ENCODE measurements at regions not wholly inside any gene's neighbourhood (a gene's known extent, or its start where the extent isn't known, plus 50 kb on each side); places are given as distances from the start of the nearest gene placed in this dataset.
A peak's percentile ranks its signal among the peaks of the same experiment; 100 is the strongest.

DNA sequence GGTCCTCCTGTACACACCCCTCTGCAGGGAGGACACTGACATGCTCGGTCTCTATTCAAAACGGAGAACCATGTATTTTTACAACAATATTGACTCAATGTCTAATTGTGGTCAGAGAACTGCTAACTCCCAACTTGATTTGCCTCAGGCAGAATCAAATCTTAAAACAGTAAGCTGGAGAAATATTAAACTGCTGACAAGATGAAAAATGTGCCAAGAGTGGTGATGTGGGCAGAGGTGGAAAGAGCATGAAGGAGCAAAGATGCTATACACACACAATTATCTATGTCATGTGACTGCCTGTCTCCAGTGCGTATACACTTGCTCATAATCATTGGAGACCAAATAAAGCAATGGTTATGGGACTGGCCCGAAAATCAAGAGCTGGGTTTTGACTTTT lies 556.1 kb upstream of the ZNF608 start:
- DNase-seq = no peak

DNA sequence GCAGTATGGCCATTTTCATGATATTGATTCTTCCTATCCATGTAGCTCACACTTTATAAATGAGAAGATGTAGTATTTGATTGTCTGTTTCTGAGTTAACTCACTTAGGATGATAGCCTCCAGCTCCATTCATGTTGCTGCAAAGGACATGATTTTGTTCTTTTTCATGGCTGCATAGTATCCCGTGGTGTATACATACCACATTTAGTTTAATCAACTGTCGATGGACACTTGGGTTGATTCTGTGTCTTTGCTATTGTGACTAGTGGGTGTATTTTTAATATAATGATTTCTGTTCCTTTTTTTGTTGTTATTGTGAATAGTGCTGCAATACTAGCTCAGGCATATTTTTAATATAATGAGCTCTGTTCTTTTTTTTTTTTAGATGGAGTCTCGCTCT lies 560.3 kb upstream of the ZNF608 start:
- DNase-seq = no peak

DNA sequence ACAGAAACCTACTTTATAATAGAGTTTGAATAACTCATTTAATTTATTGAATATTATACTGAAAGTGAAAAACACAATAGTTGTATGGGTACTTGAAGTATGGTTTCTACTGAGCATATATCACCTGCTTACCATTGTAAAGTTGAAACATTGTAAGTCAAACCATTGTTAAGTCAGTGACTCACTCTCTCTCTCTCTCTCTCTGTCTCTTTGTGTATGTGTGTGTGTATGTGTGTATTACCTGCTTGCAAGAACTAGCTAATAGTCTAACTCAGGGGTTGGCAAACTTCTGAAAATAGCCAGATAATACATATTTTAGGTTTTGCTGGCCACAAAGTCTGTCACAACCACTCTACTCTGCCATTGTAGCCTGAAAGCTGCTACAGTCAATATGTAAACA lies 564.3 kb upstream of the ZNF608 start:
- DNase-seq = no peak

DNA sequence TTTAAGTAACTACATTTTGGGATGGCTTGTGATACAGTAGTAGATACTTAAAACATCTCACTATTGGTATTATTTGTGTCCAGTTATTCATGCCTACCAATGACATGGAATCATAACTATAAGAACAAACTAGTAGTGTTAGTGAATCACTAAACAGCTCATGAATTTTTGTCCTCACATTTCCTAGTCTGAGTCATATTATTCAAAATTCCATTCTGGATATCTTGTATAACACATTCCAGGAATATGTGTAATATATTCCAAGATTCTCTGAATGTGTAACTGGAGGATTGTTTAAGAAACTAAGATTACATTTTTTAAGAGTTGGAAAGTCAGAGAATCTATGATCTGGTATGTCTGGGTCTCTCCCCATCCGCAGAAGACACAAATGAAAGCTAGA lies 565.3 kb upstream of the ZNF608 start:
- DNase-seq = no peak

DNA sequence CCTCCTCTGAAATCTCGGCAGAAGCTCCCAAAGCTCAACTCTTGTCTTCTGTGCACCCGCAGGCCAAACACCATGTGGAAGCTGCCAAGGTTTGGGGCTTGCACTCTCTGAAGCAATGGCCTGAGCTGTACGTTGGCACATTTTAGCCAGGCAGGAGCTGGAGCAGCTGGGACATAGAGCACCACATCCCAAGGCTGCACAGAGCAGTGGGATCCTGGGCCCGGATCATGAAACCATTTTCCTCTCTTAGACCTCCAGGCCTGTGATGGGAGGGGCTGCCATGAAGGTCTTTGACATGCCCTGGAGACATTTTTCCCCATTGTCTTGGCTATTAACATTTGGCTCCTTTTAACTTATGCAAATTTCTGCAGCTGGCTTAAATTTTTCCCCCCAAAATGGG lies 567.1 kb upstream of the ZNF608 start:
- DNase-seq = no peak

- no peak for DNase-seq
Observed at GRCh38 chr5:125315306-125315705, 568.9 kb upstream of the ZNF608 start.

- DNase-seq = no peak
Observed at GRCh38 chr5:125316391-125316790, 570.0 kb upstream of the ZNF608 start.

DNA sequence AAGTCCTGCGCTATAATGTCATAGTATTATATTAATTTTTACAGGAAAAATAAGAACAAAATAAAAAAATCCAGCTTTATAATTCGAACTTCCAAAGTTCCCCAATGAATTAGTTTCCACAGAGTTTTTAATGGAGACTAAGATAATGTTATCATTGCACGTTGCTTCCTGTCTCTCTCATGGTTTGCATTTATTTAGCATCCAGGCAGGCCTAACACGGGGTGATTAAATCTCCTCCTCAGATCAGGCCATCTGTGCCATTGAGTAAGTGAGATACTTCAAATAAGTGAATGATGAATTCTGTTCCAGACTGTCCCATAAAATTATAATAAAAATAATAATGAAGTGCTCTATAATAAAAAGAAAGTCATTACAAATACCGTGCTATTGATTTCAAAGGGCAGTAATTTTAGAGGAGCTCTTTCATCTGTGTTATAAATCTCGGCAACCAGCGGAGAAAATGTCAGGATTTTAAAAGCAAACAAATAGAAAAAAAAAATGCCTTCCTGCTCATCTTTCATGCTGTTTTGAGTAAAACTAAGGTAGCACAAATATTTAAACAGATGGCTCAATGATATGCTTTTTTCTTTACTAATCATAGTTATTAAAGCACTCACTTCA lies 570.6 kb upstream of the ZNF608 start:
- peak; percentile 82 for DNase-seq

- peak; percentile 72 for DNase-seq
Observed at GRCh38 chr5:125317536-125317995, 571.1 kb upstream of the ZNF608 start.

- DNase-seq = no peak
Observed at GRCh38 chr5:125321654-125322053, 575.2 kb upstream of the ZNF608 start.

- no peak for DNase-seq
Observed at GRCh38 chr5:125323613-125324012, 577.2 kb upstream of the ZNF608 start.

GRCh38 chr5:125325488-125326149 lies 579.2 kb upstream of the ZNF608 start:
- no peak for DNase-seq

- DNase-seq = peak; percentile 86
Observed at GRCh38 chr5:125326150-125326510, 579.7 kb upstream of the ZNF608 start.

DNA sequence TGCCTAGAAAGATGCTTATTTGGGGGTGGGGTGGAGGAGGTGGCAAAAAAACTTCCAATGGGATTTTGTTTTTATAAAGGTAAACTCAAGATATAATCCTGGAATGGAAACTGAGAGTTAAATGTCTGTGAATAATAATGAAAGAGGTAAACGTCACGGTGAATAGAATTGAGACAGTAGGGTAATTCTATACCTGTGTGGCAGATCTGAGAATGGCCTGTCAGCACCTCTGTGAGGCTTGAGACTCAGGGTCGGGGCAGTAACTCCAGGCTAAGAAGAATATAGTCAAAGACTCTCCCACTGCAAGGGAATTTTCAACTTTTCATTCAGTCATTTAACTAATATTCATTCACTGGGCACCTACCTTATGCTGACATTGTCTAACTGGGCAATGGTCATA lies 581.2 kb upstream of the ZNF608 start:
- DNase-seq = no peak

- no peak for DNase-seq
Observed at GRCh38 chr5:125331987-125332598, 585.7 kb upstream of the ZNF608 start.

- DNase-seq = no peak
Observed at GRCh38 chr5:125333416-125333815, 587.0 kb upstream of the ZNF608 start.

DNA sequence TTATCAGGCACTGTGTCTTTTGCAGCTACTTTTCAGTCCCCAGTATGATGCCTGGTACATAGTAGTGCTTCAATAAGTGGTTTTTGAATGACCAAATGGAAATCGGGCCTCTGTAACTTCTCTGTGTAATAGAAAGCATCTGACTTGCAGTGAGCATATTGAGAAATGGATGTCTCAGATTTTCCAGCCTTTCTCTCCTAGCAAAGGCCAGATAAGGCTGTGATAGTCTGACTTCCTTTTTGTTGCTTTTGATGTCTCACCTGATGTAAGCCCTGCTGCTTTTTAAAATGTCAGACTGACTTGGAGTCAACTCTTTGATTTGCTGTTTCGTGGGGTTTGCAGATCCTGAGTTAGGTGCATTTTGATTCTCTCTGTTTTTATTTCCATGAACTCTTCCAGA lies 590.0 kb upstream of the ZNF608 start:
- DNase-seq = no peak

DNA sequence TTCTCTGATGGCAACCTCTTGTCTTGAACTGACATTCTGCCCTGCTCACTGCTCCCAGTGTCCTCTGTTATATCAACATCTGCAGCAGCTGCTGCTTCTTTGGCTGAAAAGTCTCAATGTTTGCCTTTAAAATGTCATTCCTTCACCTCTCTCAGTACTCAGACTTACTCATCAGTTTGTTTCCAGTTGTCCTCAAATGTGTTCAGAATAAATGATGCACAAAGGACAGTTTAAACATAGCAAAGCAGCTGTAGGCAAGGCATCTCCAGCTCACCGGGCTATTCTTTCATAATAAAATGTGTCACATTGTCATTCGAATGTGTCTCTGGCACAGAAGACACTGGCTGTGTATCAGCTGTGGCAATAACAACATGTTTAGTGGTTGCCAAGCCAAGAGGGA lies 590.9 kb upstream of the ZNF608 start:
- DNase-seq = no peak

DNA sequence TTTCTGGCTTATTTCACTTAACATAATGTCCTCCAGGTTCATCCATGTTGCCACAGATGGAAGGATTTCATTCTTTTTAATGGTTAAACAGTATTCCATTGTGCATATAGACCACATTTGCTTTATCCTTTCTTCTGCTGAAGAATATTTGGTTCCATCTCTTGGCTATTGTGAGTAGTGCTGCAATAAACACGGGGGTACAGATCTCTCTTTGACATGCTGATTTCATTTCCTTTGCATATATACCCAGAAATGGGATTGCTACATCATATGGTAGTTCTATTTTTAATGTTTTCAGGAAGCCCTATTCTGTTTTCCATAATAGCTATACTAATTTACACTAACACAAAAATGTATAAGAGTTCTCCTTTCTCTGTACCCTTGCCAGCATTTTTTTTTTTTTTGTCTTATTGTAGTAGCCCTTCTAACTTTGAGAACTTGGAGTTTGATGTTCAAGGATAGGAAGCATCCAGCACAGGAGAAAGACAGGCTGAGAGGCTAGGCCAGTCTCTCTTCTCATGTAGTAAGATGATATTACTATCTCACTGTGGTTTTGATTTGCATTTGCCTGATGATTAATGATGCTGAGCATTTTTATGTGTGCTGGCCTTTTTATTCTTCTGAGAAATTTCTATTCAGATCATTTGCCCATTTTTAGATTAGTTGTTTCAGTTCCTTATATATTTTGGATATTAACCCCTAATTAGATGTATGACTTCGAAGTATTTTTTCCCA lies 592.2 kb upstream of the ZNF608 start:
- DNase-seq = no peak

DNA sequence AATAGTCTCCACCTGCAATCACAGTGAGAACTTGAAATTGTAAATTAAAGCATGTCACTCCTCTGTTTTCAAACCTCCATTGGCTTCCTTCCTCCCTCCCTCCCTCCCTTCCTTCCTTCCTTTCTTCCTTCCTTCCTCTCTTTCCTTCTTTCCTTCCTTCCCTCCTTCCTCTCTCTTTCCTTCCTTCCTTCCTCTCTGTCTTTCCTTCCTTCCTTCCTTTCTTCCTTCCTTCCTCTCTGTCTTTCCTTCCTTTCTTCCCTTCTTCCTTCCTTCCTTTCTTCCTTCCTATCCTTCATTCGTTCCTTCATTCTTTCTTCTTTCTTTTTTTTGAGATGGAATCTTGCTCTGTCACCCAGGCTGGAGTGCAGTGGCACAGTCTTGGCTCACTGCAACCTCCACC lies 595.0 kb upstream of the ZNF608 start:
- no peak for DNase-seq

- DNase-seq = no peak
Observed at GRCh38 chr5:125343015-125343414, 596.6 kb upstream of the ZNF608 start.

DNA sequence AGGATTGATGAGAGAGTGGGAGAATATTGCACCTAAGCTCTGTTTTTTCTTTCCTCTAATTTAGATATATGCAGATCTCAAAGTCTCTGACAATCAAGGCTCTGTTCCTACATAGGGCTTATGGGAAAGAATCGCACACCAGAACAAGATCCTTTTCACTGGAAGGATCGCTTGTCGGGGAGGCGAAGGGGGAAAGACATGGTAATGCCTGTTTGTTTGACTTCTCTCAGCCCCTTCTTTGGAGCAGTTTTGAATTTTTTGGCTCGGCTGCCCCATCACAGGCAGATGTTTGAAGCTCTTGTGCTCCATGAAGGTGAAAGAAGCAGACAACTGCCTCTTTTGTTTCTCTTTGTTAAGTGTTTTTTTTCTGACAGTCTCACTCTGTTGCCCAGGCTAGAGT lies 599.9 kb upstream of the ZNF608 start:
- no peak for DNase-seq

GRCh38 chr5:125348221-125348692 lies 601.8 kb upstream of the ZNF608 start:
- DNase-seq = peak; percentile 36
